ENCODE measurements at regions not wholly inside any gene's neighbourhood (a gene's known extent, or its start where the extent isn't known, plus 50 kb on each side); places are given as distances from the start of the nearest gene placed in this dataset.
"Not testable (repeated sequence)": the region's sequence is repeated elsewhere in the genome, so short reads cannot be mapped to it uniquely, and the experiment has no call there.

DNA sequence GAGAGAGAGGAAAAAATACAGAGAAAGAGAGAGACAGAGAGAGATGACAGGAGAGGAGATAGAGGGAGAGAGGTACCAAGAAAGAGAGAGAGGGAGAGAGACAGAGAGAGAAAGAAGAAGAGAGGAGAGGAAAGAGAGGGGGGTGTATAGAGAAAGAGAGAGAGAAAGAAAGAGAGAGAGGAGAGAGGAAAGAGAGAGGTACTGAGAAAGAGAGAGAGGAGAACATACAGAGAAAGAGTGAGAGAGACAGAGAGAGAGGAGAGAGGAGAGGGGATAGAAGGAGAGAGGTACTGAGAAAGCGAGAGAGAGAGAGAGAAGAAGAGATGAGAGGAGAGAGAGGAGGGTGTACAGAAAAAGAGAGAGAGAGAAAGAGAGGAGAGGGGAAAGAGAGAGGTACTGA lies 269.4 kb downstream of the CRLF2 start:
- no peak for DNase-seq

DNA sequence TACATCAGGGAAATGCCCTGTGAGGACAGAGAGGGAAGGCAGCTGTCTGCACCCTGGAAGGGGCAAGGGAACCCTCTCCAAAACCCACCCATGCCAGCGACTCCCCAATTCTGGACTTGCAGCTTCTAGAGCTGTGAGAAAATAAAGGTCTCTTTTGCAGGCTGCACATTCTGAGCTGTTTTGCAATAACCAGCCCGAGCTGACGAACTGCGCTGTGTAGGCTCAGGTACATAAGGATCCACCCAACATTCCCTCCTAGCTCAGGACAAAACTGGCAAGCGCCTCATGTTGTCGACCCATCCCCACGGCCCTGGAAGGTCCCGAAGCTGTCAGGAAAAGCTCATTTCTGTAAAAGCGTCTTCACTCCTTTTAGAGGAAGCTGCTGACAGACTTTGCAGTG lies 271.8 kb downstream of the CRLF2 start:
- DNase-seq: no peak

DNA sequence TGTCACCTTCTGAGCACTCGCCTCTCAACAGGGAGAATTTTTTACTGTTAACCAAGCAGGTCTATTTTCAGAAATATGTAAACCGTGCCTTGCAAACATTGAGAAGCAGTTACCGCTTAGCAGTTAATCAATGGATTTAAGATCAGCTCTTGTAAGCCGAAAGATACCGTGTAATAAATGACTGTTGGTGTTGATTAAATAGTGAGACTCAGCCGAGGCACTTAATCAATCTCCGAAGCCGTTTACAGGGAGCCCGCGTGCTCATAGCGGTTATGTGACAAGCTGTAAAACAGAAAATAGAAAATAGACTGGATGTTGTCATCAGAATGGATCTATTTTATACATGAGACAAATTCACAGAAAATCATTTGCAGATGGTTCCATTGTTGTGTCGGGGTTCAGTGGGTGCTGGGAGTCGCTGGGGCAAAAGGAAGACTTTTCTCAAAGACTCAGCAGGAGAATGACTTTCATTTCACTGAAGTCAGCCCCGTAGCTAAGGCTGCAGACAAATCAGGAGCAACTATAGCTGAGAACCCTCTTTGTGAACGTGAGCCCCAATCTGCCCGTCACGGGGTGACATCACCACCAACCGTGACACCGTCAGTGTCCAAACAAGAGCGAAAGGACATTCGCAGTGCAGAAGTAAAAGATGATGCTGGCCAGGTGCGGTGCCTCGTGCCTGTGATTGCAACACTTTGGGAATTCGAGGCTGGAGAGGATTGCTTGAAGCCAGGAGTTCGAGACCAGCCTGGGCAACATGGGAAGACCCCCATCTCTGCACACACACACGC lies 275.3 kb downstream of the CRLF2 start:
- DNase-seq: no peak

DNA sequence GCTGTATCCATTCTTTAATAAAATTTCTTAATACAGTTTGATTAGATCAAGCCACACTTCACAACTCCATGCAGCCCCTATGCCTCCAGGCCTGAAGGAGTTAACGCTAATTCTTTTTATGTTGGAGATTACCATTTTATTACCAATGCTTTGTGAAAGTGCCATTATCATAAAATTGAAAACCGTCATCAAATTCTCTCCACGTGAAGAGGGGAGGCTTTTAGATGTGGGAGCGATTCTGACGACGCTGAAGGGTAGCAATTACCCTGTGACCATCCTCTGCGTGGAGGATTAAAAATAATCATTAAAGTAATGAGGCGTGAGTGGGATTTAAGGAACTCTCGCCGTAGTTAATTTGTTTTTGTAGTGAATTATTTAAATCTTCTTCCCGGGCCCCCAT lies 278.8 kb downstream of the CRLF2 start:
- no peak for DNase-seq

DNA sequence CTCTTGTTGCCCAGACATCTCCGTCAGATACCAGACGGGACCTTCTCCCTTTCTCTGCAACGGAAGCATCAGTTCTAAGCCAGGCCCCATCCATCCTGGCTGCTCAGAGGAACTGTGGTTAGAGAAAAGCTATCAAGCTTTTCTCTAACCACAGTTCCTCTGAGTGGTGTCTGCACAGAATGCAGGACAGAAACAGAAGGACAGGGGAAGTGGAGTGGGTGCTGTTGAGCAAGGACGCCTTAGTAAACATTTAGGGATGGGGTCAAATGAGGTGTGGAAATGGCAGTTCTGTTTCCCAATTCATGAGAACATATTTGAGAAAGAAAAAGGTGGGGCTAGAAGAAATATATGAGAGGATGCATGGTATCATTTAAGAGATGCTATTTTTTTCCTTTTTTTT lies 283.8 kb downstream of the CRLF2 start:
- DNase-seq: no peak

DNA sequence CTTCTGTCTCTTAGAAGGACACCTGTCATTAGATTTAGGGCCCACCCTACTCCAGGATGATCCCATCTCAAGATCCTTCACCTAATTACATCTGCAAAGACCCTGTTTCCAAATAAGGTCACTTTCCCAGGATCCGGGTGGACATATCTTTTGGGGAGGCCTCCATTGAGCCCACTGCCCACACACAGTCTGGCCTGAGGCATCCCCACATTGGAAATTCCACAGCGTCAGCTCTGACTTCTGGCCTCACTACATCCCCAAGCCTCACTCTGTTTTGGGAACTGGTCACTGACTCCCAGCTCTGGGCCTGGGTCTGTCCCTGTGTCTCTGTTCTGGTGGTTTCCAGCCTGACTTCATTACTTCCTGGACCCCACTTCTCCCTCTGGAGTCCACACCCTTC lies 285.5 kb downstream of the CRLF2 start:
- DNase-seq: no peak

DNA sequence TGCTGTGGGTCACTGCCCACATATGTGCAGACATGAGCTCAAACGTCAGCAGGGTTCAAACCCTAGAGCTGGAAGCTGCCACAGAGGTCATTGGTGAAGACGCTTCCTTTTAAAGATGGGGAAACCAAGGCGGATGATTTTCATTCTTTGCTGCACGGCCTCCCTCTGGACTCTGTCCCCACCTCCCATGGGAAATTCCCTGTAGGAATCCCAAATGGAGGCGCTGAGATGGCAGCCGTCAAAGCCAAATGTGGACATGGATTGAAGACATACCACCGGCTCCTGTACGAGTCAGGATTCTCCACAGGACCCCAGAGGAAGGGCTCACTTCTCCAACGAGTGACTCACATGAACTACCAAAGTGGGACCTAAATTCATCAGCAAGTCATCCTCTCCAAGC lies 286.4 kb downstream of the CRLF2 start:
- no peak for DNase-seq

DNA sequence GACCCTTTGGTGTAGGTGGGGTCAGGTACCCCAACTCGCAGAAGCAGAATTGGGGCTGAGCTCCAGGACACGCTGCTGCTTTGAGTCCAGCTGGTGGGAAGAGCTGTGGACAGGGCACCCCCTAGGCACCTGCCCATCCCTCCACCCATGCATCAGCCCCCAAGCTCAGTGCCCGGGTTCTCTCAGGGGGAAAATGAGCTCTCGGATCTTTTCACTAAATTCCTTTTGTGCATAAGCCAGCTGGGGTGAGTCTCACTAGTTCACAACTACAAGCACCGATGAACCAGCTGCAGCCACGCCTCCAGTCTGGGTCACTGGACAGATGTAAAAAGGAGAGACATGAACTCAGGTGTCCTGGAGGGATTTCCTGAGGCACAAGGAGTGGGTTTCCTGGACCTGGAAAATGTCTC lies 286.8 kb downstream of the CRLF2 start:
- DNase-seq: no peak

DNA sequence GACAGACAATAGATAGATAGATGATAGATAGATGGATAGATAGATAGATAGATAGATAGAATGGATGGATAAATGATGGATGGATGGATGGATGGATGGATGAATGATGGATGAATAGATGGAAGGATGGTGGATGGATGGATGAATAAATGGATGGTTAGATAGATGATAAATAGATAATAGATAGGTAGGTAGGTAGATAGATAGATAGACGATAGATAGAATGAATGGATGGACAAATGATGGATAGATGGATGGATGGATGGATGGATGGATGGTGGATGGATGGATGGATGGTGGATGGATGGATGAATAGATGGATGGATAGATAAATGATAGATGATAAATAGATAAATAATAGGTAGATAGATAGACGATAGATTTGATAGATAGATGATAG lies 287.4 kb downstream of the CRLF2 start:
- DNase-seq: no peak

DNA sequence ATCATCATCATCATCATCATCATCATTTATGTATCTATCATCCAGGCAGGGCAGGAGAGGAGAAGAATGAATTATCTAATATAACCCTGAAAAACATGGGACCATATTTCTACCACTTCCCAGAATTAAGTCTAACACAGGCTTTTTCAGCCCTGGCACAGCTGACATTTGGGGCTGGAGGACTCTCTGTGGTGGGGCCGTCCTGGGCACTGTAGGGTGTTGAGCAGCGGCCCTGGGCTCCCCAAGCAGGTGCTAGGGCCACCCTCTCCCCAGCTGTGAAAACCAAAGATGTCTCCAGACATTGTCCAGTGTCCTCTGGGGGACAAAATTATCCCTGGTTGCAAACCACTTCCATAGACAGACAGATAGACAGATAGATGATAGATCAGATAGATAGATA lies 288.4 kb downstream of the CRLF2 start:
- DNase-seq: no peak

DNA sequence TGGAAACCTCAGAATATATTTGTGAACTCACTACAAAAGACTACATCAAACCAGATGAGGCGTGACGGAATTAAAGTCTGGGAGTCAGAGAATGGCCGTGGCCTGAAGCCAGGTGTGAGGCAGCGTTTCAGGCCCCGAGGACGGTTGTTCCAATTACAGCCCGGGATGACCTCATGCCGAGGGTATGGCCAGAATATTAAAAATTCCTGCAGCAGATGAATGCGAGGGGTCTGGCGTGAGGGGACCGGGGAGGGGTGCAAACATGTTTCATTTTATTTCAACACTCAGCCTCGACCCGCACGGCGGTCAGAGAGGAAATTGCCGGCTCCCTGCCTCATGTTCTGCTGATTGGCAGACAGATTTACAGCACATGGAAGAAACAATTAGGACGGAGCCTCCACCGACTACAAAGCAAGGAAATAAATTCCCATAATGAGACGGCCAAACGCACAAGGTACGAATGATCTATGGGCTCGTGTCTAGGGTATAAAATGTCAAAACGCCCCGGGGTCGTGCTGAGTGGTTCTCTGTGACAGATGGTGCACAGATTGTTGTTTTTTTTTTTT lies 289.7 kb downstream of the SHOX start:
- DNase-seq: no peak

DNA sequence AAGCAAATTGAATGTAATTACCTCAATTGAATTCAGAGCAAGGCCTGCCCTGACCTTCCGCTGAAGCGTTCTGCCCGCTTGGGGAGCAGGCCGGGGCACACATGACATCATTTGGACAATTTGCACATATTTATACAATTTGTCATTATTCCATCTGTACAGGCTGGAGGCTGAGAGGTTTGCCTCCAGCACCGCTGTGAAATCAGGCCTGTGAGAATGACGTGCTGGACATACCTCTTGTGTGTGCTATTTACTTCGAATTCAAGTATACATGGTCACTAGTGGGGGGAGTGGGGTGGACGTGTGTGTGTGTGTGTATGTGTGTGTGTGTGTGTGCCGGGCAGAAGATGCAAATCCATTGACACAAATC lies 285.6 kb downstream of the SHOX start:
- DNase-seq: no peak

DNA sequence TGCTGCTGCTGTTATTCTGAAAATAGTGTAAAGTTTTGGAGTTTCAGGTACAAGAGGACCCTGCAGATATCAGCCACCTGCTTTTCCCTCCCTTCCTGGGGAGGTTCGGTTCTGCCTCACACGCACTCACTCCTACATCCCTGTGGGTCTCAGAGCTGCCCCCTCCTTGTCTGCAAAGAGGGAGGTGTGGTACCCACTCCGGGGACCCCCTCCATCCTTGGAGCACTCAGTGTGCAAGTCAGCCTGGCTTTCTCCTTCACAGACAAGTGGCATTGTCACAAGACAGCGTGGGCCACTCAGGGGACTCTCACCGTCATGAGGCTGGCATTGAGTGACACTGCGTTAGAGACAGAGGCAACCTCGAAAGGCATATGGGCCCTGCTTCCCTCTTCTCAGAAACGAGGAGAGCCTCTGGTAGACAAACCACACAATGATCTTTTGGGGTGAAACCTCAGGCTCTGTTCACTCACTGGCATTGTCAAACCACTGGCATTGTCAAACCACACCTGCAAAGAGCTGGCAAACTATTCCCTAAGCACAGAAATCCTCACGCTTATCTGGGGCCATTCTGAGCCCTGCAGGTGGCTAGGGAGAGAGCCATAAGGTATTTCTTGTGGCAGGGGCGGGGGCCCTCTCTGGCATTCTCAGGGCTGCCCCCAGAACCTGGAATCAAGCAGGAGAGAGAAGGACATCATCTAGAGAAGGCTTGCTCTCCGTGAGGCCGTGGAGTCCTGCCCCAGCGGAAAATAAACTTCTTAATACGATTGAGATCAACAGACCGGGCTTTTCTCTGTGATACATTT lies 285.0 kb downstream of the SHOX start:
- no peak for DNase-seq

DNA sequence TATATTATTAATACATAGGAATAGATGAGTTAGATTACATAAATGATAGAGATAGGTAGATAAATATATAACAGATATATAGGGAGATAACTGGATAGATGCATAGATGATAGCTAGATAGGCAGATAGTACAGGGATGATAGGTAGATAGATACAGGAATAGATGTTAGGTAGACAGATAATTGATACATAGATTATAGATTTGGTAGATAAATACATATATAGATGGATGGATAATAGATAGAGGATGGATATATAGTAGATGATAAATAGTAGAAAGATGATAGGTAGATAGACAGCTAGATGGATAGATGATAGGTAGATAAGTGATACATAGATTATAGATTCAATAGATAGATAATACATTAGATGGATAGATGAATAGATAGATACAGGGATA lies 283.6 kb downstream of the SHOX start:
- no peak for DNase-seq

DNA sequence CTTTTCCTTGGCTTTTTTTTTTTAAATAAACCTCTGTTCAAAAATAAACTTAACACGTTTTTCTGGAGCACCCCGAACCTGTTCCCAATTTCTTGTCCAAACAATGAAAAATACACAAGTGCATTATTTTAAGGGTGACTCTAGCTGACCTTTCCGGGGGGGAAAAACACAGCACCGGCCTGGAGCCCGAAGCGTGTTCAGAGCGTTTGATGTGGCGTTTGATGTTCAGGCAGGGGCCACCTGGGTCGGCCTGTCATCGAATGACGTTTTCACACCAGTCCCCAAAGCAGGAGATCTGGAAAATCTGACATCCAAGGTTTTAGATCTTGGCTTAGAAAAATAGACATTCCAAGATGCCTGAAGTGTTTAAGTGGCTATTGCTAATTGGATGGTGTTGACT lies 282.1 kb downstream of the SHOX start:
- no peak for DNase-seq

DNA sequence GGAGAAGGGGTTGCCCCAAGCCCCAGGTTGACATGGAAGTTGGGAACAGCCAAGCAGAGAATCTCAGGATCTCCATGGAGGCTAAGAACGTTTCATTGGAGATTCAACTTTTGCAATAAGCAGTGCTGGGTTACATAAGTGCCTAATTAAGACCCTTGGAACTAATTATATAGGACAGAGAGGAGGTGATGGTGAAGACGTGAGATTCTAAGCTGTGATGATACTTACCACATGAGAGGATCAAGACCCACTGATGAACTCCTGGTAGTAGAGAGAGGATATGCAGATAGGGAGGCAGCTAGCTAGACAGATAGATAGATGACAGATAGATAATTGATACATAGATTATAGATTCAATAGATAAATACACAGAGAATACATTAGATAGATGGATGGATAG lies 278.5 kb downstream of the SHOX start:
- DNase-seq: not testable (repeated sequence)

DNA sequence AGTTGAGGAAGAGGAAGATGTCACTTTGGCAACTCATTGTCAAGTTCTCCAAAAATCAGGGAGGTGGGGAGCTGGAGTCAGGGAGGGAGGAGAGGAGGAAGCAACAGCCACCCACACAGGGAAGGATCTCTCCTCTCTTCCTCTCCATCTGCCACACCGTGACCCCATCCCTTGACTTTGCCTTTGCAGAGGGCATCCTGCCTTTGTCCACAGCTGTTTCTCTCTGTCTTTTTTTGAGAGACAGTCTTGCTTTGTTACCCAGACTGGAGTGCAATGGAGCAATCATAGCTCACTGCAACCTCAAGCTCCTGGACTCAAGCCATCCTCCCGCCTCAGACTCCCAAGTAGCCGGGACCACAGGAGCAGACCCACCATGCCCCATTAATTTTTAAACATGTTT lies 276.0 kb downstream of the SHOX start:
- DNase-seq: no peak

DNA sequence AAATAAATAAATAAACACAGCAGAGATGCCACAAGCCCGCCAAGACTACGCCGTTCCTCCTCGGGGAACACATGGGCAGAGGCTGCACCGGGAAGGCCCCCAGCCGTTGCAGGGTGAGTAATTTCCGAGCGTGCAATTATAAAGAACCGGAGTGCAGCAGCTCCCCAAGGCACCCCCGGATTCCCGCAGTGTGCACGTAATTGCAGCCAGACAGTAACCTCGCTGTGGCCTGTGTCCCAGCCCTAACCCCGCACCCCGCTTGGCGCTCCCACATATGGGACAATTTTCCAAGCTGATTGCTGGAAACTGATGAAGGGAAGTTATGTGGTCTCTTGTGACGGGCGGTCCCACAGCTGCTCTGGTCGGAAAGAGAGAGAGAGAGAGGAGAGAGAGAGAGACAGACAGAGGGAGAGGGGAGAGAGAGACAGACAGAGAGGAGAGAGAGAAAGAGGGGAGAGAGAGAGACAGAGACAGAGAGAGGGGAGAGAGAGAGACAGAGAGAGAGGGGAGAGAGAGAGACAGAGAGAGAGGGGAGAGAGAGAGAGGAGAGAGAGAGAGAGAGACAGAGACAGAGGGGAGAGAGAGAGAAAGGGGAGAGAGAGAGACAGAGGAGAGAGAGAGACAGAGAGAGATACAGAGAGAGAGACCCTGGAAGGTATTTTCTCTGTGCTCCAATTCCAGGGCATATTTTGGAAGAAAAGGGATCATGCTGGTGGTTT lies 275.4 kb downstream of the SHOX start:
- DNase-seq: no peak

DNA sequence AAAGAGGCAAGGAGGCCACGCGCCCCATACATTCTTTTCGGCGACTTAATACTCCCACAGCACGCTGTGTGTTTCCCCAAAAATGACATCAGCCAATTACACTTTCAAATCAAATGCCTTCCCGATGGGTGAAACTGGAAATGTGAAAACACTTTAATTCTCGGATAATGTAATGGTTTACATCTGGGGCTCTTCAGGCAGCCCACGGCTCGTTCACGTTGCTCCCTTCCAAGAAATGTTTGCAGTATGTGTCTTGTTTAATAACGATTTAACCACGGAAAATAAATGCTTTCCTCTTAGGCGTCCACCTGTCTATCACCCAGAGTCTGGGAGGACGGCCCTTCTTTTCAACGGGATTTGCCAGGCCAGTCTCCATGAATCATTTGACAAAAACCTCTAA lies 272.5 kb downstream of the SHOX start:
- DNase-seq: no peak

DNA sequence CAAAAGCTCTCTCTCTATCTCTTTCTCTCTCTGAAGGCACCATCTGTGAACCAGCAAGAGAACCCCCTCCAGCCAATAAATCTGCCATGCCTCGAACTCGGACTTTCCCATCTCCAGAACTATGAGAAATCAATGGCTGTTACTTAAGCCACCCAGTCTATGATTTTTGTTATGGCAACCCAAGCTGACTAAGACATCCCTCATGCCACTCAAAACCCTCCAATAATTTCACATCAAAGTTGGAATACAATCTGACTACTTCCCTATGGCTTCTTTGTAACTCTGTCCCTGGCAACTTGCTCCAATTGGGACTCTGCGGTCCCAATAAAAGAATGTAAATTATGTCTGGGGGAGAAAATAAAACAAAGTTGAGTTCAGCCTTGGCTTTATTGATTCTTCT lies 265.7 kb downstream of the SHOX start:
- no peak for DNase-seq

DNA sequence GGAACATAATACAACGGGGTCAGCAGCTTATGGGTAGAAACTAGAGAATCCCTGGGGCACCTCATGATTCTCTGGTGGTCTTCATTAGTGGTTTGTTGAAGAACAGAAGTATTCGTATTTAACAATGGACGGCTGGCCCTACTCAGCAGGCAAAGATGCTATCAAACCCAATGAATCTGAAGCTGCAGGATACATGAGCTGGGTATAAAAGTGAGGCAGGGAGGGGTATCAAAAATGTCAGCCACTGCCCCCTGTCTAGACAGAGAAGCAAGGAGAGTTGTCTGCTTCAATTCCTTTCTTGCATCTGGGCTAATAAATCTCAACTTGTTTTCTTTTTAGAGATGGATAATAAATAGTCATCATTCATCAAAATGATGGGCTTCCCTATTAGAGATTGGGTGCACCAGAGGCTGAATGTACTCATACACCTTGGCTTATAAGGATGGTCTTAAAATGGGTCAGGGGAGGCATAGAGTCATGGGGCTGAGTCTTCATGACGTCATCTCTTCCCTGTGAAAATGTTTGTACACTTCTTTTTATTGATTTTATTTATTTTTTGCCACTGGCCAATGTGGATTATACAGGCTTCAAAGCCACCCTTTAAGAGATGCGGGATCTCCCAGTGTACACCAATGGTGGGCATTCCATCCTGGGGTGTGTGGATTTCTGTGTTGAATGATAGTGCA lies 259.5 kb downstream of the SHOX start:
- no peak for DNase-seq

DNA sequence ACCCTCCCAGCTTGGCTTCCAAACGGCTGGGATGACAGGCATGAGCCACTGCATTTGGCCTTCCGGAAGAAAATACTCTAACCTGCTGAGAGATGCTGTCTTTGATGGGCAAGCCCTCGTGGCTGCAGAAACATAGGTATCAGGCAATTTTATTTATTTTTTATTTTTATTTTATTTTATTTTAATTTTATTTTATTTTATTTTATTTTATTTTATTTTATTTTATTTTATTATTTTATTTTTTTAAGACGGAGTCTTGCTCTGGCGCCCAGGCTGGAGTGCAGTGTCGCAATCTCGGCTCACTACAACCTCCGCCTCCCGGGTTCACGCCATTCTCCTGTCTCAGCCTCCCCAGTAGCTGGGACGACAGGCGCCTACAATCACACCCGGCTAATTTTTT lies 257.1 kb downstream of the SHOX start:
- not testable (repeated sequence) for DNase-seq

DNA sequence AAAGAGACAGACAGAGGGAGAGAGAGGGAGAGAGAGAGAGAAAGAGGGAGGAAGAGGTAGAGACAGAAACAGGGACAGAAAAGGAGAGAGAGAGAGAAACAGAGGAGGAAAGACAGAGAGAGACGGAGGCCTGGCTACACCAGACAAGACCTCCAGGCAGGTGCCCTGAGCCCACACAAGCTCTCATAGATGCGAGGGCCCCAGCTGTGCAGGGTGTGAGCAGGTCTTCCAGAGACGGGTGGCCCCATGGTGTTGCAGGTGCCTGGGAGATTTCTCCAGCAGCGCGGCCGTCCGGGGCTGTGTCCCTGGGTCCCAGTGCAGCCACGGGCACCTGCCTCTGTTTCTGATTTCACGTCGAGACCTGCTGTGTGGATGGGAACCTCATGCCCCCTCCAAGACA lies 253.0 kb downstream of the SHOX start:
- DNase-seq: no peak
